Right lobe of liver (tissue), 4 donors: ENCODE measurements at regions not wholly inside any gene's neighbourhood (a gene's known extent, or its start where the extent isn't known, plus 50 kb on each side); places are given as distances from the start of the nearest gene placed in this dataset.

Experiments used
- CTCF ChIP-seq, 4 donors: fragments of 200-600 bp in 3 of 4; fragments of 450-650 bp in 1 of 4; IDR thresholded peaks; one replicate each; pipeline versions ENCODE4 v1.5.1 to v1.8.0; 2016 to 2022; ENCODE audit warnings: antibody characterized with exemption in 4 of 4, mild to moderate bottlenecking in 2 of 4
- POLR2A ChIP-seq: fragments of 450-650 bp; IDR thresholded peaks from one replicate; pipeline ENCODE4 v1.6.1; 2017; ENCODE audit warnings: antibody characterized with exemption, mild to moderate bottlenecking
- donor health status: DM: no; HTN: no; CAD: no.
- donor health status: DM: no; HTN: no; CAD: no.
- donor health status: DM: no; HTN: yes; CAD: no.

- no peak for TF ChIP-seq CTCF (IDR thresholded peaks at IDR 0.05)
- no peak for TF ChIP-seq POLR2A
Measured at GRCh38 chr18:60100778-60101177, 201.0 kb downstream of the PMAIP1 start.
